ENCODE measurements at regions not wholly inside any gene's neighbourhood (a gene's known extent, or its start where the extent isn't known, plus 50 kb on each side); places are given as distances from the start of the nearest gene placed in this dataset.

DNA sequence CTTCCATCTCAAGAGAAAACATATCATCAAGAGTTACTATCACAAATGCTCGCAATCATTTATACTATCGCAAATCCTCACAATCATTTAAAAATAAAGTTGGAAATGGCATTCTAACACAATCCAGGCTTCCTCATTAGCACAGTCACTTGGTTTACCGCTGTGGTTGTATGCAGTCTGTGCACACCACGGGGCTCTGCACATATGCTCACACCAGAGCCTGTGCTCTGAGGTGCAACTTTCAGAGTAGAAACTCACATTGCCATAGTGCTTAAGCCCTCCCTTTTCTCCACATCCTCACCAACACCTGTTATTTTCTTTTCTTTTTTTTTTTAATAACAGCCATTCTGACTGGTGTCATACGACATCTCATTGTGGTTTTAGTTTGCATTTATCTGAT lies 235.6 kb upstream of the KLF6 start:
- no peak for DNase-seq (ENCODE audit: low read depth)

DNA sequence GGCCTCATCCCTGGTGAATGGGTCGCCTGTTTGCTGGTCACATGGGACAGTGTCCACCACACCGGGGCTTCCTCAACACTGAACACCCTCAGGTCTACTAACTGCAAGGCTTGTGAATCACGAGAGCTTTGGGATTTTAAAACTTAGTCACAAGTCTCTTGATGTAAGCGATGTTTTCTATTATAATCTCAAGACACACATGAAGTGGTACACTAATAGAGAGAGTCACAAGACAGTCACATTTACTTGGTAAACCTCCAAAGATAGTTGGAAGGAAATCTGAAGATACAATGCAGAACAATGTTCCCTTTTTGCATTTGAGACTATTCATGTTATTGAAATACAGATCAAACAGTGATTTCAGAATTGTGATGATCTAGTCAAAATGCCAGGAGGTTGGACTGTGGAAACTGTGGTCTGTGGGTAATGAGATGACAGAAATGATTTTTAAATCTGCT lies 233.1 kb upstream of the KLF6 start:
- DNase-seq (ENCODE audit: low read depth), result no peak

DNA sequence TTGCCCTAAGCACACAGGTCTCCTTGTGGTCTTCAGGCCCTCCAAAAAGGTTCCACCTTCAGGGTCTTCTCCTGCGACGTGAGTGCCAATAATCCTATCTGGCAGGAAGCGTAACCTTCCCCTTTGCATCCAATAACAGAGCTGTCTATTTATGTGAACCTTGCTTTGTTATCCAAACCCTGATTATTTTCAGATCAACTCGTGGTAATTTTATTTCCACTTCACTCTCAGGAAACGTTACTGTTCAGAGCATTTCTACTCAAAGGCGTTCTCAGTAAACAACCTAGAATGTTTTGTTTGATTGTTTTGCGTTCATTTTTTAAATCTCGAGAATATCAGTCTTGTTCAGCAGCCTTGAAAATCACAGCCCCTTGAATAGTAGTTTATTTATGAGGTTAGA lies 232.3 kb upstream of the KLF6 start:
- DNase-seq (ENCODE audit: low read depth), result no peak

DNA sequence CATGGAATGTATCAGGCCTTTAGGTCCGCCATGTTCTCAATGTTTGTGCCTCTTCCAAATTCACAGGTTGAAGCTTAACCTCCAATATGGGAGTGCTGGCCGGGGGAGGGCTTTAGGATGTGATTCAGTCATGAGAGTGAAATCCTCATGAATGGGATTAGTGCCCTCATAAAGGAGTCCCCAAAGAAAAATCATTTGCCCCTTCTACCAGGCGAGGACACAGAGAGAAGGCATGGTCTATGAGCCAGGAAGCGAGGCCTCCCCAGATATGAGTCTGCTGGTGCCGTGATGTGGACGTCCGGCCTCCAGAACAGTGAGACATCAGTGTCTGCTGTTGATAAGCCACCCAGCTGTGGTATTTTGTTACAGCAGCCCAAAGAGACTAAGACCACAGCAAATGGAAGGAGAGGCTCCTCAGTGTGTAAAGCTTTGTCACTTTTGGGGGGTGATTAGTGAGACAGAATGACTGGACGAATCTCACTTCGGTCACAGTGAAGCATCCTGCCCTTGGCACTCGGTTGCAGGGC lies 231.3 kb upstream of the KLF6 start:
- no peak for DNase-seq (ENCODE audit: low read depth)

DNA sequence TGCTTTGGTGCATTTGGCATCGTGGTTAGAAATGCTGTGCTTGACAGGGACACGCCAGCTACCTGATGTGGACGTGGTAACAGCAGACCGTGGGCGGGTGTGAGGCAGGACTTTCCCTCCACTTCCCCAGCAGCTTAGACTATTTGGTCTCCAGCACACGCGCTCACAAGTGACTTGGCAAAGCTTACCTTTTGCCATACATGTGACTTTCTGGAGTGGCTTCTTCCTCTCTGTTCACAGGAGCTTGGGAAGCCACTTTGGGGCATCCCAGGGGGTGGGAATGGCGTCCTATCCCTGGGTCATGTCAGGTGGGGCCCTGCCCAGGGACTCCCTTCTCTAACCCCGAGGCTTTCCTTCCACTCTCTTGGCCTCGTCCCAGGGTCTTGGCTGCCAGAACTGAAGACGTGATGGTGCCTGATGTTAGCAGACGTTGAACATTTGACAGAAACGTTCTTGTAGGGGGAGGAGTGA lies 228.7 kb upstream of the KLF6 start:
- no peak for DNase-seq (ENCODE audit: low read depth)

DNA sequence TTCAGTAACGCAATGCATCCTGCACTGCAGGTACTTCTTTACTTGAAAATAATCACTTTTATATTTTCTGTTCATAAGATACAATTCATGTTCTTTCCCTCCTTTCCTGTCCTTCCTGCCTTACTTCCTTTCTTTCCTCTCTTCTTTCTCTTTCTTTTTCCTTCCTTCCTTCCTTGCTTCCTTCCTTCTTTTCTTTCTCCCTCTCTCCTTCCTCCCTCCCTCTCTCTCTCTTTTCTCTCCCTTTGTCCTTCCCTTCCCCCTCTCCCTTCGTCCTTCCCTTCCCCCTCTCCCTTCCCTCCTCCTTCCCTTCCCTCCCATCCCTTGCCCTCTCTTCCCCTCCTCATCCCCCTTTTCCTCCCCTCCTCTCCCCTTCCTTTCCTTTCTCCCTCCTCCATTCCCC lies 227.8 kb upstream of the KLF6 start:
- no peak for DNase-seq (ENCODE audit: low read depth)

DNA sequence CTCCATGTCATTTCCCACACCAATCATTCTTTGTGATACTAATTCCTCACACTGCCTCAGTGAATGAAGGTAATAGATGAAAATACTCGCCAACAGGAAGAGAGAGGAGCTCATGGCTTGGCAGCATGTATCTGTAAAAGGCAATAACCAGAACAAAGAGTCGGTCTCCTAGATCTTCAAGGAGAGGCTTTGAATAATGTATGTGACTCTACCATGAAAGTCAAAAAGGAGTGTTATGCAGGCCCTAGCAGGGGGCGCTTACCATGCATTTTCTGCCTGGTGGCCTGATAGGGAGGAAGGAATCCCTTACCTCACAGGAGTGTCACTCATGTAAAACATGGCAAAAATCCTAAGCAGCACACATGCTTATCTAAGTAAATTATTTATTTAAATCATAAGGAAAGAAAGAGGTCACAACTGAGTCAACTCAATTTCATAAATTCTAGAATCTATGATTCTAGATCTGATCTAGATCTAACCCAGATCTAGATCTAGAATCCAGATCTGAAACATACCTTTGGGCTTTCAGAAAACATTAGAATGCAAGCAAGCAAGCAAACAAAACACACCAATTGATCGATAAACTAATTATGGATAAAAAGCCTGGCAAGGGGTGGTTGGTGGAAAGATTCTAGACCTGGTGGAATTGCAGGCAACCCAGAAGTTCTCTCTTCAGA lies 226.3 kb upstream of the KLF6 start:
- no peak for DNase-seq (ENCODE audit: low read depth)

DNA sequence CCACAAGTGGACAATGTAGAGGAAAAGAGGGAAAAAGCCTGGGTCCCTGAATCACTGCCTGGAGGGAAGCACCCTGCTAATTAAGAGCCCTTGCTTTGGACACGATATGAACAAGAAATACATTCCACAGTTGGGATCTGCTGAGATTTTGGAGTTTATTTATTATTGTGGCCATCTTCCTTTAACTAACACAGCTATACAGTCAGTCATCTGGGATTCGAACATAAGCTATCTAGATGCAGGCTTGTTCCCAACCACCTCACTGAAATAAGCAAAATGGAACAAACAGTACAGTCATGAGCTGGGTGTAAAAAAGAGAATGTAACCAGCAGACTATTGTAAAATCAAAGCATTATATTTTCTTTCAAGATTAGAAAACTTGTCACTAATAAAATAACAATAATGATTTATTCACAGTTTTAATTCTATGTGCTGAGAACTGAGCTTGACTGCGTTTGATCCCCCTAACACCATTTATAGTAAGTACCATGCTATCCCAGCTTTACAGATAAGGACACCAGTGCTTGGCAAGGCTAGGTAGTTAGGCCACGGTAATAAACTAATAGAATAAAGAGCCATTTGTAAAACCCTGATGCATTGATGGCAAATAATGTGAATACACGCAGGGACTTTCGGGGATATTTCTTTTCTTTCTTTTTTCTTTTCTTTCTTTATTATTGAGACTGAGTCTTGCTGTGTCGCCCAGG lies 223.8 kb upstream of the KLF6 start:
- DNase-seq (ENCODE audit: low read depth), result no peak

DNA sequence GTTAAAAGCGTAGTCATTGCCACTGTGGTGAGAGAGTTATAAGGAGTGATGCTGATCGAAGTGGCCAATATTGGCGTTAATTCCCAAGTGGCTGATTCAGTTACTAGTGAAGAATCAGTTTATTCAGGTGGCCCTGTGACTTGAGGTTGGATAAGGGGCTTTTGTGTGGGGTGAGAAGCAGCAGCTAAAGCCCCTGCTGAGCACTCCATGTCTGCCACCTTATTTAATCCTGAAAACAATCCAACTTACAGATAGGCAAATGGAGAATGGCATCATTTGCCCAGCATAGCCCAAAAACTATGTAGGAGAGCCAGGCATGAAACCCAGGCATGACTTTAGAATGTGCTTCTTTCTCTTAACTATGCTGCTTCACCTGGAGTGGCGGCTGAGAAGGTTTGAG lies 222.8 kb upstream of the KLF6 start:
- DNase-seq (ENCODE audit: low read depth), result no peak

DNA sequence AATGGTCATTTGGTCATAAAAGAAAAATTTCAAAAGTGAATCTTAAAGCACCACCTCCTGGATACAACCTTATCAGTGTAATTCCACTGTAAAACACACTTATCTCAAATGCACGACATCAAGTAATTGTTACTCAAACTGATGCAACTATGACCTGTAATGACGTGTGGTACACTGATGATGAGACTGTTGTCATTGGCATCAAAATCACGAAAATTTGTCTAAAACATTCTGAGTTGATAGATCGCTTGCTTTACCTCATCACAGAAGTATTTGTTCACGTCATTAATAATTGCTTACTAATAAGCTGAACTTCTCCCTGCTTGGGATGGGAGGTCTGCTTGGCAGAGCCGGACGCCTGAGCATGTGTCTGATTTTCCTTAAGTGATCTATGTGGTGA lies 221.8 kb upstream of the KLF6 start:
- DNase-seq (ENCODE audit: low read depth), result no peak

DNA sequence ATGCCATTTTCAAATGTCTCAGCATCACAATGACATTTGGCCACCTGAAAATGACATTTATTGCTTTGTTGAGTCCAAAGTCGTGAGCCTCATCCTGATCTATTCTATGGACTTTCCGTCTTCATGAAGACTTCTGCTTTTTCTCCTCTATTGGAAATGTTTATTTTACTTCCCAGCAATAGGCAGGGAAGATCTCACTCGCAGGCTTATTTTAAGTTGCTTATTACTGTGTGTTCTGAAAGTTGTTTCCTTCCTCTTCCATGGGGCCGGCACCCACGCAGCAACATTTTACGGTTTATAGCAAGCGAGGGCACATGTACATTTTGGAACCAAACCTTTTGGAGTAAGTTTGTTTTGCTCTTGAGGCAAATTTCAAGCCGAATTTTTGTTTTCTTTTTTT lies 221.0 kb upstream of the KLF6 start:
- DNase-seq (ENCODE audit: low read depth), result no peak

DNA sequence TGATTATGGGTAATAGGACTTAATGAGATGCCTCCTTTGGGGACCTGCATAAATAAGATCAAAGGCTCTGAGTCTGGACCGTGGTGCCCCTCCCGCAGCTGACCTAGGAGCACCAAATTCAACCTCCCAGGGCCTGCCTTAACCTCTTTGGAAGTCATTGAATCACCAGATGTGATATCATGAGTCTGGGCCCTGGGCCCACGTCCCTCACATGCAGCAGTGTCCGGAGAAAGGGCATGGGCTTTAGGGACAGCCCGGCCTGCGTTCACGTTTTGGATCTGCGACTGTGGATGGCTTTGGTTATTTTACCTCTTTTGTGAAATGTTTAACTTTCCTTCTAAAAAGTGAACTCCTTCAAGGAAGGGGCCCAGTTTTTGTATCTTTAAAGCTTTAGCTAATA lies 220.0 kb upstream of the KLF6 start:
- DNase-seq (ENCODE audit: low read depth), result no peak

DNA sequence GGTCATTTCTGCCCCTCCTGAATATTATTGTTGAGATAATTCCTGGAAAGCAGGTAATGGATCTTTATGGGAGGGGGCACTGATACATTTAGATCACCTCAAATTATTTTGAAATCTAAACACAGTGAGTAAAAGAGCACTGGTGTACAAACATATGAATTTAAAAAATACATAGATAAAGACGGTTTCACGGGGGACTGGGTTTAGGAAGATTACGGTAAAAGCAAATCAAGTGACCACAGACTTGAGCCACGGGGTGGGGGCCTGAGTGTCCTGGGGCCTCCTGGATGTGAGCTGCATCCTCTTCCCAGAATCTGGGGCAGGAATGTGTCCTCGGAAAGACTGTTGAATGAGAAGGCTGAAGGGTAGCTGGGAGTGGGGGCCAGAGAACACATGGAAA lies 219.1 kb upstream of the KLF6 start:
- no peak for DNase-seq (ENCODE audit: low read depth)

DNA sequence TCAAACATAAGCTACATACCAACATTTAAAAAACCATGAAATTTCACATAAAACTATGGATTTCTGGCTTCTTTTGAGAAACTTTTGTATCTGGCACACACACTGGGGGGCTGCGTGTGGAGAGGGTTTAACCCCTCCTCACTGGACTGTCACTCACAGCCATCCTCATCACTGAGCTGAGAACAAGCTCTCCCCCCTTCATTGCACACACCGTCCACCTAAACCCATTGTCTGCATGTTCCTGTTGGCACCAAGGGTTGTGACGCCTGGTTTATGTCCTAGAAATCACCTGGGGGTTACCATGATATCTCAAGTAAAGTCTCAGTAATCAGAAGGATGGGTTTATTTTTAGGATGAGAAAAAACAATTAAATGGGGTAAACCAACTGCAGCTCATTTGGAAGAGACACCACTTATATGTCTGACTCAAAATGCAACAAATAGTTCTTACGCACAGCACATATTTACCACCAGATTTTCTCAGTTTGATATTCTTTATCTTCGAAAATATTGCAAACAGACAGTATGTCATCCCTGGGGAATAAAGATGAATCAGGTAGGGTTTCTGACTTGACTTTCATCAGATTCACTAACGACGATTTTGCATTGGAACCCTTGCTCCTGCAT lies 218.5 kb upstream of the KLF6 start:
- no peak for DNase-seq (ENCODE audit: low read depth)

DNA sequence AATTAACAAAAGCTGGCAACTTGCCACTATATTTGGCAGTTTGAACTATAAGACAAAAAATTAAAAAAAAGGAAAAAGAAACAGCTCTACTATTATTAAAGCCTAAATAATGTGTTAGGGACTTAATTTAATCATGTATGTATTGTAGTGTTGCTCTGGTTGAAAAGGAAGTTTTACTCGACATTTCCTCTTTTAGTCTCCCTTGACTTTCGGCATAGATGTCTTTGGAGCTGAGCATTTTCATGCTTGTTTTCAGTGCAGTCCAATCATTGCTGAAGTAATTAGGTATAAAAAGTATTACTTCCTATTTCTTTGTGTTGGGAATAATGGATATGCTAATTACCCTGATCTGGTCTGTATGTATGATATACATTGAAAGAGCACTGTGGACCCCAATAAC lies 216.8 kb upstream of the KLF6 start:
- no peak for DNase-seq (ENCODE audit: low read depth)

DNA sequence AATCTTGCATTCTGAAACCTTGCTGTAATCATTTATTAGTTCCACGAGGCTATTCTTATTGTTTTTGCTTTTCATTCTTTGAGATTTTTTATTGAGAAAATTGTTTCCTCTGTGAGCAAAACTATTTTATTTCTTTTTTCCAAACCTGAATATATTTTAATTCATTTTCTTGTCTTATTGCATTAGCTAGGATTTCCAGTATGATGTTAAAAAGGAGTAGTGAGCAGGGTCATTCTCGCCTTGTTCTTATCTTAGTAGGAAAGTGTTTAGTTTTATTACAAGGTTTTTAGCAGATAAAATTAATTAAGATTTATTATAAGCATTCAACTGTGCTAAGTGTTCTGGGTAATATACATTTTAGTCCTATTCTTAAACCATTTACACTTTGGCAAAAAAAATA lies 214.6 kb upstream of the KLF6 start:
- no peak for DNase-seq (ENCODE audit: low read depth)

DNA sequence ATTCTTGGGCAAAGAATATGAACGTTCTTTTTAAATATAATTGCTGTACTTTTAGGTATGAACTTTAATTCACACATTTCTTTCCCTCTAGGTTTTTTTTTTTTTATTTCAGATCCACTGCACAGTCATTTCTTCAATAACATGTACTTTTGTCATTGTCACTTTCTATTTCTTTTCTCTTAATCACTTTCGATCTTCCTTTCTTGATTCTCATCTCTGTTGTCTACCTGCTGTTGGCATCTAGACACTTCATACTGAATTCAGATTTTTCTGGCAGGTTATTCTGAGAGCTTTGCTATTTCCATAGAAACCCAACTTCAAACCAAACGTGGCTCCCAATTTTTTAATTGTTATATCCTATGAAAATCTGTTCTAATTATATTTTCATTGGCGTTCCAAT lies 211.7 kb upstream of the KLF6 start:
- DNase-seq (ENCODE audit: low read depth), result no peak

DNA sequence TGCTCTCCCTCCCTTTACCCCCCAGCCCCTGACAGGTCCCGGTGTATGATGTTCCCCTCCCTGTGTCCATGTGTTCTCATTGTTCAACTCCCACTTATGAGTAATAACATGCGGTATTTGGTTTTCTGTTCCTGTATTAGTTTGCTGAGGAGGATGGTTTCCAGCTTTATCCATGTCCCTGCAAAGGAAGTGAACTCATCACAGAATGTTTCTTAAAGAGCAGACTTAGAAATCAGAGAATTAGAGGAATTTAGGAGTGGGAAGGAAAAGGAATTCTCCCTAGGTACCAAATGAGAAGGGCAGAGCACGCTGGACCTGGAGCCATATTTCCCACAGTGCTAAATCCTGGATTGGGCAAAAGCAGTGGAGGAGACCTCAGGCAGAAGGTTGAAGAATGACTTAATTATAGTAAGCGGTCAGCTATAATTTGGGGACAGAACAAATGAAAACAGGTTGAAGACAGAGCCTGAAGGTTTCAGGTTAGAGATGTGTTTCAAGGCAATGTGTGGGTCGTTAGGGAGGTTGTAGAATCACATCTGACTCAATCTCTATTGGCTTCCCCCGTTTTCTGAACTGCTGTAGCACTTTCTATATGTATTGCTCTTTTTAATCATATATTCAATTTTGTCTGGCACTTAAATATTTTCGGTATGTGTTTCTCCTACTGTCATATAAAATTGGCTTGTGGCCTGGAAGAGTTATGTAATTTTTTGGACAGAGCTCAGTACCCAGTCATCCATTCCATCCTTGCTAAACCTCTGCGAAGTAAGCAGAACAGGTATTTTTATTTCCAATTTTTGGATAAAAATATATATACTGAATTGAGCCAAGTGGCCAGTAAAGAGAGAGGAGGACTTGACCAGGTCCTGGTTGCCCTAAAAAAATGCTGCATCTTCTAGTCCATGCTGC lies 210.5 kb upstream of the KLF6 start:
- DNase-seq (ENCODE audit: low read depth), result no peak

DNA sequence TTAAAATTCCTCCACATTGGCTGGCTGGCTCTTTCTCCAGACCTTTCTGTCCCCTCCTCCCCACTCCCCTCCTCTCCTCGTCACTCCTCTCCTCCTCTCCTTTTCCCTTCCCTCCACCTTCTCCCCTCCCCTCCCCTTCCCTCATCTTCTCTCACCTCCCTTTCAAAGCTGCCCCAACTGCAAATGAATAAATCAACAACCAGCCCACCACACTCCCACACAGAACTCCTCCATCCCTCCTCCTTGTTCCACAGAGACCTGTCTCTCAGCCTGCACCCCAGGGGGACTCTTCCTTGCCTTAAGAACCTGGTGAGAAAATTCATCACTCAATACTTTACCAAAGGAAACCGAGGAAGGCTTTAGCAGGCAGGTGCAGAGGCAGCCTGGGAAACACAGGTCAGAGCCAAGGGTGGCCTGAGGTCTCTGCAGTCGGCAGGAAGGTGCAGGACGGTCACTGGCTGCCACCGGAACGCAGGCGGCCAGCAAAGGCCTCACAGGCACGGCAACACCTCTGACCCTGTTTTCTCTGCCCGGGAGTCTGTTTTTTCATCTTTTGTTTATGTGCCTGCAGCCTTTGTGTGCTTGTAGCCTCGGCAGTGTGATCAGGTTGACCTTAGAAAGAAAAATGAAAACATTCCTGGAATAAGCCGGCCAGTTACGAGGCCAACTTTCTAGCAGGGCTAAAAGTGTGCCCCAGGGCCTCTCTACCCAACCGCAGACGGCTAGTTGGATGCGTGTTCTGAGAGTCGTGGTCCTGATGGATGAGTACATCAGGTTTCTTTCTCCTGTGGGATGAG lies 207.6 kb upstream of the KLF6 start:
- DNase-seq (ENCODE audit: low read depth), result no peak

DNA sequence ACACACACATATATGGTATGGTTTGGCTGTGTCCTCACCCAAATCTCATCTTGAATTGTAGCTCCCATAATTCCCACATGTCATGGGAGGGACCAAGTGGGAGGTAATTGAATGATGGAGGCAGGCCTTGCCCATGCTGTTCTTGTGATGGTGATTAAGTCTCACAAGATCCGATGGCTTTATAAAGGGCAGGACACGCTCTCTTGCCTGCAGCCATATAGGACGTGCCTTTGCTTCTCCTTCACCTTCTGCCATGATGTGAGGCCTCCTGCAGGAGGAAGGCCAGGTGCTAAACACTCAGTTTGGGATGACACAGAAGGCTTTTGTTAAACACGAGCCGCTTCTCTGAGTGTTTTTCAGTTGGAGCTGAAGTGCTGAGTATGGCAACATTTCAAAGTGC lies 205.3 kb upstream of the KLF6 start:
- DNase-seq (ENCODE audit: low read depth), result no peak

Measured in T-helper 22 cell (primary cell).